ENCODE measurements at regions not wholly inside any gene's neighbourhood (a gene's known extent, or its start where the extent isn't known, plus 50 kb on each side); places are given as distances from the start of the nearest gene placed in this dataset.

DNA sequence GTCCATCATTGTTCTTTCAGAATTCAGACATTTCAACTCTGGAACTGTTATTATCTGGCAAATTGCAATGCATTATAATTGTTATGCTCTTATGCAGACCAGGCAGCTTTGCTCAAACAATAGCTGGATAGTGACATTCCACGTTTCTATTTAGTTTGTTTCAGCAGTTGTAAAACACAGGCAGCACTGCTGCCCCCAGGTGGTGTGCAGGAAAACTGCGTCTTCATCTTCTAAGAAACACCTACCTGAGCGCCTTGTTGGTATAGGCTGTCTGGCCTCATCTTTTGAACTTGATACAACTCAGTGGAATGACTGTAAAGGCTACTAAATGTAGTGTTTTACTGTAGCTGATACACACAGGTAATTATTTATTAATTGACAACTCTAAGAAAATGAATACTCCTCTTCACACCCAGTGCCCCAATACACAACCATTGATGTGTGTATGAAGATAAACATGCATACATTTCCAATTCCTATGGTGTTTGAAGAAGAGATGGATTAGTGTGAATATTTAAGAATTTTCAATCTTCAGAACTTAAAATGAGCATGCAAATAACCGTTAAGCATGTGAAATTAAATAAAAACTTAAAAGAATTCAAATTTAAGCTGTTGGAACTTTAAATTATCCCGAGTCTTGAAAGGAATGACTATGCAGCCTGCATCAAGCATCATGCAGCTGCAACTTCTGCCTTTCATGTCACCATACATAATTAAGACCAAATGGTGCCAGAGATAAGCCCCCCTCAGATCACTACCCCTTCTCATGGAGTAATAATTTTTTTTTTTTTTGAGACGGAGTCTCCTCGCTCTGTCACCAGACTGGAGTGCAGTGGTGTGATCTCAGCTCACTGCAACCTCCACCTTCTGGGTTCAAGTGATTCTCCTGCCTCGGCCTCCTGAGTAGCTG, 85.6 kb downstream of the CD8B2 start:
- DNase-seq (ENCODE audit: low read depth in 4 of 4, low spot score in 2 of 4) = no peak

- DNase-seq (ENCODE audit: low read depth in 4 of 4, low spot score in 2 of 4) = no peak
Measured at GRCh38 chr2:106573773-106574172, 86.6 kb downstream of the CD8B2 start.

DNA sequence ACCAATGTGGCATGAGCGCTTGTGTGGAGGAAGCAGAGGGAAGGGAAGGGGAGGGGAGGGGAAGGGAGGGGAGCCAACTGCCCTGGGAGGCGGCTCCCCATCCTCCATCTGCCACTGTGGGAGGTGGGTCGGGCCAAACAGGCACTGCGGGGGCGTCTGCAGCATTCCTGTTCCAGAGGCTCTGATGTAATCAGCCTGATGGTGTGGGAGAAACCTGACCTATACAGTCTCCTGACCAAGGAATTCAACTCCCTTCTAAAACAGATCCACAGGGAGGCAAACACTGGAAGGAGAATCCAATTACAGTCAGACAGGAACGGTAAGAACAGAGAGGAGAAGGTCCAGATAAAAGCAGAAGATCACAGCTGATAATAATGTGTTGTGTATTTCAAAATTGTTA, 88.8 kb downstream of the CD8B2 start:
- DNase-seq (ENCODE audit: low read depth in 4 of 4, low spot score in 2 of 4) = peak in 3 of 4 donors; percentile 62 to 80 (median 78)

DNA sequence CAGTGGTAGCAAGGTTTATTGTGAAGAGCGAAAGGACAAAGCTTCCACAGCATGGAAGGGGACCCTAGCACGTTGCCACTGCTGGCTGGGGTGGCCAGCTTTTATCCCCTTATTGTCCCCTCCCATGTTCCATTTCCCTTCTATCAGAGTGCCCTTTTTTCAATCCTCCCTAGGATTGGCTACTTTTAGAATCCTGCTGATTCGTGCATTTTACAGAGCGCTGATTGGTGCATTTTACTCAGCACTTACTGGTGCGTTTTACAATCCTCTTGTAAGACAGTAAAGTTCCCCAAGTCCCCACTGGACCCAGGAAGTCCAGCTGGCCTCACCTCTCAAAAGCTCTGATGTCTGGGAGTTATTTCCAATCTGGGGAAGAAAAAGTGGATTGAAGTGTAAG, 90.1 kb downstream of the CD8B2 start:
- DNase-seq (ENCODE audit: low read depth in 4 of 4, low spot score in 2 of 4) = no peak

DNA sequence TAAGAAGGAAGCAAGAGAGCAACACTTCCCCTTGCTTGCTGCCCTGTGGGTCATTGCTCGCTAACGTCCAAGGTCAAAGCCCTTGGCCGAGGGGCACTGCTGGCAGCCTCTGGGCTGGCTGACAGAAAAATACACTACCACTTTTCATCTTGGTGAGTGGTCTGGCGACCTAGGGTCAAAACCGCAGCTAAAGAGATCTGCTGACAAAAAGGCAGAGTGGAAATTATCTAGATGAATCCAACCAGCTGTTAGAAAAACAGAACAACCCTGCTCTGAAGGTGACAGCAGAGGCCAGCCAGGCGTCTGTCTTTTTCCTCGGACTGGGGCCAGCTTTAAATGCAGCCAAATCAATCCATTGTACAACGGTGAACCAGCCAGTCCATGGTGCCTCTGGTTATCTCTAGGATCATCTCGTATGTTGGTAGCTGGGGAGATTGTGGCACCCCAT, 92.6 kb downstream of the CD8B2 start:
- DNase-seq (ENCODE audit: low read depth in 4 of 4, low spot score in 2 of 4) = no peak

DNA sequence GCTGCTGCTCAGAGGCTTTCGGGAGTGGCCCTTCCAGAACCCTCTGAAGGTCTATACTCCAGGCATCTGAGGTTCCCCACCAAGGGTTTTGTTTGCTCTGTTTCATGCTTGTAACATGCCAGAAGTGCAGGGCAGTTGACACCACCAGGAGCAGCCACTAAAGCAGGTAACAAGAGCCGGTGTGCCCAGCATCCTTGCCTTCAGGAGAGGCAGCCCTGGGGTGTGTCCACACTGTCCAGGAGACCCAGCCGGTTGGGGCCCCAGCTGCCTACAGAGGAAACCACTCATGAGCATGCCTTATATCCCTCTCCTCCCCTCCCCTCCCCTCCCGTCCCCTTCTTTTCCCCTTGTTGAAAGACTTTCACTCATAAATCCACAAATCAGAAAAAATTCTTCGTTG, 93.1 kb downstream of the CD8B2 start:
- no peak for DNase-seq (ENCODE audit: low read depth in 4 of 4, low spot score in 2 of 4)

DNA sequence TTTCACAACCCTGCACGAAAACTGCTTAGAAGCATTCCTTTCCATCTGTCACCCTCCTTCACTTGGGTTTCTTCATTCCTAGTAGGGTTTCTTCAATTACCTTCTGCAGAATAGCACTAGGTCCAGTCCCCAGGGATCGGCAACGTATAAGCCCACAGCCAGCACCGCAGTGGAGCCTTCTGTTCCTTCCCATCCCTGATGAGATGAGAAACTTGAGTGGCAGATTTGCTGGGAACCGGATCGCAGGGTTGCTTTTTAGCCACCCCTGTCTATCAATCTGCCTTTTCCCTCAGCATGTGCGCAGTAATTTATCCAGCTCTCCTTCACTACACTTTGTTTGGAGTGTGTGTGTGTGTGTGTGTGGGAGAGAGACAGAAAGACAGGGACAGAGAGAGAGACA, 94.2 kb downstream of the CD8B2 start:
- DNase-seq (ENCODE audit: low read depth in 4 of 4, low spot score in 2 of 4) = no peak

- no peak for DNase-seq (ENCODE audit: low read depth in 4 of 4, low spot score in 2 of 4)
Measured at GRCh38 chr2:106581755-106582147, 94.6 kb downstream of the CD8B2 start.

DNA sequence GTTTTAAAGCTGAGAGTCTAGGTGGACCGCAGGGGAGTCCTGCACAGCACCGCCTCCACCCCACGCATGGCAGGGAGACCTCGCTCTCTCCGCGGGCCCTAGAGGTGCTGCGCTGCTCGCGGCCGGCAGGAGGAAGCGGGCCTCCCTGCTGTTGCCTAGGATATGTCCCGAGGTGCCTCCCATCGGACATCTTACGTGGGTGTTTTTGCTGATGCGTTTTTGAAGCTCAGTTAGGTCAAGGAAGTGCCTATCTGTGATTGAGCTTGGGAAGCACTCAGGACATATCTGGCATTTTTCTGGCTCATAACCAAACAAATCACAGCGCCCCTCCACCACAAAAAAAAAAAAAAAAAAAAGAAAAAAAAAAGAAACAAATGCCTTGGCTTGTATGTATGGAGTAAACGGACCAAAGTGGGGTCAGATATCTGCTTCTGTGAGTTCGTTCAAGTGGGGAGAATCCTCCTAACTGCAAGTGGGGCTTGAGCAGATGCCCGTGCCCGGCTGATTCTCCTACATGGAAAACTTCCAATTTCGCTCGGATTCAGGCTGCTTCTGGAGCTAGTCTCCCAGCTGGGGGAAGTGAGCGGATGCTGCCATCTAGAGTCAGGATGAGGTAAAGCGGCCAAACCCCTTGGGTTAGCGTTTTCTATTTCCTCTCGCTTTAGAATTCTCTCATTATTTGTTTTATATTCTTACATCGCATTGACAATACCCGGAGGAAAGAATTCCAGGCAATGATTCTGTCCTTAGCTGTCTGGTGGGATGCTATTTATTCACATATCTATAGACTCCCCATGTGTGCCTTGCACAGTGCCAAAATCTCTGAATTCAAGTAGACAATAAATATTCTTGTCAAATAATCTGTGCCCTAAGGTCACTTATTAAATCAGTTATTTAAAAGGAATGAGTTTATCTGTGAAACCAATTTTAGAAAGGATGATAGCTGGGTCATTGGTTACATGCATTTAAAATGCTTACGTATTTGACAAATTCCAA, 95.3 kb downstream of the CD8B2 start:
- peak in 3 of 4 donors; percentile 71 to 84 (median 79) for DNase-seq (ENCODE audit: low read depth in 4 of 4, low spot score in 2 of 4)

GRCh38 chr2:106584304-106584954, 97.3 kb downstream of the CD8B2 start:
- DNase-seq (ENCODE audit: low read depth in 4 of 4, low spot score in 2 of 4) = no peak

DNA sequence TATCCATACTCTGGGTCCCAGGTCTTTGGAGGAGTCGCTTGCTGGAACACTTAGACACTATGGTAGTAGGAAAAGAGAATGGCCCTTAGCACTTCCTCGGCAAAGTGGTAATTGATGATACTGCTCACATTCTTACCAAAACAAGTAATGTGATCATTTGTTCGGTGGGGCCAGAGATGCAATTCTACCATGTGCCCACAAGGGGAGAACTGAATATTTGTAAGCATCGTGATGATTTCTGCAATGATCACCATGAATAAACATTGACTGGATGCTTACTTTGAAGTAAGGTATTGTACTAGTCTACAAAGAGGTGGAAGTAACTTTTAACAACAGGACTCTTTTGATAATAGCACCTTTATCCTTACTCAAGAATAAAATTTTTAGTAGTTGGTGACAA, 109.7 kb downstream of the CD8B2 start:
- no peak for DNase-seq (ENCODE audit: low read depth in 4 of 4, low spot score in 2 of 4)

- DNase-seq (ENCODE audit: low read depth in 4 of 4, low spot score in 2 of 4) = no peak
Measured at GRCh38 chr2:106599540-106599939, 112.4 kb downstream of the CD8B2 start.

DNA sequence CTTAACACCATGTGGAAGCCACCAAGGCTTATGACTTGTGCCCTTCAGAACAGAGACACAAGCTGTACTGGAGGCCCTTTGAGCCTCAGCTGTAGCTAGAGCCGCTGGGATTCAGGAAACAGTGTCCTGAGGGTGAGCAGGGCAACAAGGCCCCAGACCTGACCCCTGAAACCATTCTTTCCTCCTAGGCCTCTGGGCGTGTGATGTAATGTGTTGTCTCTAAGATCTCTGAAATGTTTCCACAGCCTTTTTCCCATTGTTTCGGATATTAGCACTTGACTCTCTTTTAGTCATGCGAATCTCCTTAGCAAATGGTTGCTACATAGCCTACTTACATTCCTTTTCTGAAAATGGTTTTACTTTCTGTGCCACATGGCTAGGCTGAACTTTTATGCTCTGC, 114.9 kb downstream of the CD8B2 start:
- DNase-seq (ENCODE audit: low read depth in 4 of 4, low spot score in 2 of 4) = no peak

- DNase-seq (ENCODE audit: low read depth in 4 of 4, low spot score in 2 of 4) = no peak
Measured at GRCh38 chr2:106606652-106607051, 119.5 kb downstream of the CD8B2 start.

- no peak for DNase-seq (ENCODE audit: low read depth in 4 of 4, low spot score in 2 of 4)
Measured at GRCh38 chr2:106607371-106607770, 120.2 kb downstream of the CD8B2 start.

DNA sequence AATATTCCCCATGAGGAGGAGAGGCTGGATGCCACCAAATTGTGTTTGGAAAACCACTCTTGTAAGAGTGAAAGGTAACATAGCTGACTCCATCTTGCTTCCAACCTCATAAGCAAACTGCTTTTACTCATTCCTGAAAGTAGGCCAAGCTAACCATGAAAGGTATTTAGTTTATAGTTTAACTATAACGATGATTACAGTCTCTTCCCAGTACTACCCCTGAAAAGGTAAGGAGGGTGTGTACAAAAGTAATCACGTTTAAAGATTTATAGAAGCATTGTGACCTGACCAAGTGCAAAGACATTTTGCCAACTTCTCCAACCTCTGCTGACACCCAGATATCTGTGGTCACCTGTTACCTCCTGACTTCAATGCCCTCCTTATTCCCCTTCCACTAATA, 122.6 kb downstream of the CD8B2 start:
- DNase-seq (ENCODE audit: low read depth in 4 of 4, low spot score in 2 of 4) = no peak

GRCh38 chr2:106614511-106615291, 127.5 kb downstream of the CD8B2 start:
- peak in 1 of 4 donors; percentile 32 for DNase-seq (ENCODE audit: low read depth in 4 of 4, low spot score in 2 of 4)

- DNase-seq (ENCODE audit: low read depth in 4 of 4, low spot score in 2 of 4) = no peak
Measured at GRCh38 chr2:106618614-106619013, 131.4 kb downstream of the CD8B2 start.

- DNase-seq (ENCODE audit: low read depth in 4 of 4, low spot score in 2 of 4) = no peak
Measured at GRCh38 chr2:106623456-106623855, 136.3 kb downstream of the CD8B2 start.

DNA sequence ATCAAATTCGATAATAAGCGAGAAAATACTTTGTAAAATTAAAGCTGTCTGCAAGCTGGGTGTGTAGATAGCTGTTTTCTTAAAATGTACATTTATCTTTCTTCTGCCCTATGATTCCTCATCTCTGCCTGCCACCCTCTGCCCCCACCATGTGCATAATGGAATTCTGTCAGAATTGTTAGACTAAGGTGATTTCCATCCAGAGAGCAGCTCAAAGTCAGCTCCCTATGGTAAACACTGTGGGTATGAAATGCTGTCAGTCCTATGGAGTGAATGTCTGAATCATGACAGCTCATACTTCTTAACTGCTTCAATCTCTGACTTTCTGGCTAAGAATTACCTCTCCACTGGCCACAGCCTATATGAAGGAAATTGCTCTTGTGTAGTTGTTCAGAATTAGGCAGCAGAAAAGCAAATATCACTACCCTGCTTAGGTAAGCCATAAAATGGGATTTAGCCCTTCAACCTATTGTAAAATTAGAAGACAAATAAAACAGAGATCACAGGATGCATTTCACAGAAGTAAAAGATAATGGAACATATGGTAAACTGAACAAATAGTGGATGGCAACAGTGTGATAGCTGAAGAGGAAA, 137.7 kb downstream of the CD8B2 start:
- no peak for DNase-seq (ENCODE audit: low read depth in 4 of 4, low spot score in 2 of 4)

Data from left renal cortex interstitium (tissue), 4 donors.